GM23338 (cell line): ENCODE measurements at regions not wholly inside any gene's neighbourhood (a gene's known extent, or its start where the extent isn't known, plus 50 kb on each side); places are given as distances from the start of the nearest gene placed in this dataset.

ENCODE experiments used
- ATAC-seq: fragments of 200-7000 bp; cut with Tn5 transposase; 3 replicates; pipeline ENCODE4 v1.9.1; 2020
- DNase-seq: peaks from one replicate; pipeline ENCODE4 v3.0.0-alpha.2; 2015; ENCODE audit warnings: low spot score
- H2AFZ ChIP-seq: fragments of 200-600 bp; sonication (generic); 2 replicates; pipeline ENCODE4 v1.8.0; 2016; ENCODE audit warnings: antibody characterized with exemption, mild to moderate bottlenecking, moderate library complexity
- H3F3A ChIP-seq: fragments of 200-600 bp; sonication (generic); replicated peaks from 2 replicates; pipeline ENCODE4 v1.8.0; 2017; ENCODE audit warnings: antibody characterized with exemption, mixed run types, low read depth
- H3K27ac ChIP-seq: fragments of 200-600 bp; sonication (generic); 2 replicates; pipeline ENCODE4 v1.6.1; 2016; ENCODE audit warnings: low read depth
- H3K27me3 ChIP-seq: fragments of 200-600 bp; sonication (generic); 2 replicates; pipeline ENCODE4 v1.8.0; 2016; ENCODE audit warnings: mild to moderate bottlenecking, mixed run types, moderate library complexity; ENCODE audit not compliant: insufficient read depth
- H3K36me3 ChIP-seq: fragments of 200-600 bp; sonication (generic); 2 replicates; pipeline ENCODE4 v1.8.0; 2016; ENCODE audit warnings: mild to moderate bottlenecking; ENCODE audit not compliant: insufficient read depth
- H3K4me1 ChIP-seq: fragments of 200-600 bp; sonication (generic); 2 replicates; pipeline ENCODE4 v1.8.0; 2016; ENCODE audit warnings: mild to moderate bottlenecking, moderate library complexity; ENCODE audit not compliant: insufficient read depth
- H3K4me2 ChIP-seq: fragments of 200-600 bp; sonication (generic); 2 replicates; pipeline ENCODE4 v1.7.1; 2017; ENCODE audit warnings: mixed run types
- H3K4me3 ChIP-seq: fragments of 200-600 bp; sonication (generic); 2 replicates; pipeline ENCODE4 v1.6.1; 2016; ENCODE audit warnings: mixed run types
- H3K79me2 ChIP-seq: fragments of 200-600 bp; sonication (generic); replicated peaks from 2 replicates; pipeline ENCODE4 v1.8.0; 2017; ENCODE audit warnings: mild to moderate bottlenecking; ENCODE audit not compliant: insufficient read depth
- H3K9me2 ChIP-seq: fragments of 200-600 bp; sonication (generic); 2 replicates; pipeline ENCODE4 v1.8.0; 2017; ENCODE audit not compliant: insufficient read depth
- H4K20me1 ChIP-seq: fragments of 200-600 bp; sonication (generic); replicated peaks from 2 replicates; pipeline ENCODE4 v1.8.0; 2017; ENCODE audit warnings: mild to moderate bottlenecking; ENCODE audit not compliant: insufficient read depth
- H3K27ac Mint-ChIP-seq: 2 replicates; pipeline ENCODE4 v1.8.0; 2020; ENCODE audit warnings: inconsistent platforms, mild to moderate bottlenecking, moderate library complexity, mixed read lengths
- H3K27me3 Mint-ChIP-seq: 3 replicates; pipeline ENCODE4 v1.8.0; 2022; ENCODE audit warnings: low read depth, mild to moderate bottlenecking, moderate library complexity, mixed read lengths, inconsistent platforms; ENCODE audit not compliant: insufficient read depth, poor library complexity
- H3K36me3 Mint-ChIP-seq: 3 replicates; pipeline ENCODE4 v1.8.0; 2021; ENCODE audit warnings: low read depth, mild to moderate bottlenecking, inconsistent platforms, moderate library complexity, mixed read lengths
- H3K4me1 Mint-ChIP-seq: 3 replicates; pipeline ENCODE4 v1.8.0; 2020; ENCODE audit warnings: mild to moderate bottlenecking, inconsistent platforms, mixed read lengths
- H3K4me3 Mint-ChIP-seq: 3 replicates; pipeline ENCODE4 v1.8.0; 2021; ENCODE audit warnings: moderate library complexity, mild to moderate bottlenecking, inconsistent platforms, mixed read lengths
- H3K9me3 Mint-ChIP-seq: 3 replicates; pipeline ENCODE4 v1.8.0; 2020; ENCODE audit warnings: moderate library complexity, mild to moderate bottlenecking, inconsistent platforms, mixed read lengths
- CREB1 ChIP-seq: fragments of 250-450 bp; sonication (Bioruptor Pico); IDR thresholded peaks from 2 replicates; pipeline ENCODE4 v1.5.0; 2020; ENCODE audit warnings: low read depth, mild to moderate bottlenecking, moderate library complexity
- CTCF ChIP-seq, 2 experiments: fragments of 200-600 bp in 1 of 2; sonication (generic) in 1 of 2; conservative IDR thresholded peaks; 2 replicates each; pipeline versions ENCODE4 v1.5.1 to v1.6.1; 2016 to 2017; ENCODE audit warnings: antibody characterized with exemption in 2 of 2, low read depth in 2 of 2, mild to moderate bottlenecking in 2 of 2, moderate library complexity in 1 of 2
- EZH2 ChIP-seq: fragments of 200-600 bp; sonication (generic); IDR thresholded peaks from one replicate; pipeline ENCODE4 v1.8.0; 2017; ENCODE audit warnings: antibody characterized with exemption, mild to moderate bottlenecking, low read depth; ENCODE audit not compliant: unreplicated experiment
- EZH2phosphoT487 ChIP-seq: fragments of 200-600 bp; sonication (generic); IDR thresholded peaks from one replicate; pipeline ENCODE4 v1.8.1; 2018; ENCODE audit warnings: antibody characterized with exemption; ENCODE audit not compliant: unreplicated experiment
- JUNB ChIP-seq: IDR thresholded peaks from one replicate; pipeline ENCODE4 v1.6.1; 2016; ENCODE audit warnings: antibody characterized with exemption; ENCODE audit not compliant: unreplicated experiment
- NANOG ChIP-seq: IDR thresholded peaks from 2 replicates; pipeline ENCODE4 v1.6.1; 2016; ENCODE audit warnings: antibody characterized with exemption, borderline replicate concordance
- POLR2AphosphoS5 ChIP-seq: IDR thresholded peaks from 2 replicates; pipeline ENCODE4 v1.6.1; 2016; ENCODE audit warnings: antibody characterized with exemption, low read depth
- REST ChIP-seq: IDR thresholded peaks from one replicate; pipeline ENCODE4 v1.6.1; 2018; ENCODE audit warnings: antibody characterized with exemption; ENCODE audit not compliant: unreplicated experiment
- STAT1 ChIP-seq: IDR thresholded peaks from one replicate; pipeline ENCODE4 v1.6.1; 2016; ENCODE audit warnings: antibody characterized with exemption; ENCODE audit not compliant: unreplicated experiment
- ZNF114 ChIP-seq: fragments of 250-450 bp; sonication (Bioruptor Pico); IDR thresholded peaks from 2 replicates; pipeline ENCODE4 v1.5.0; 2020; ENCODE audit warnings: mild to moderate bottlenecking, moderate library complexity
- ZNF331 ChIP-seq: fragments of 250-450 bp; sonication (Bioruptor Pico); IDR thresholded peaks from 2 replicates; pipeline ENCODE4 v1.5.0; 2020; ENCODE audit warnings: low read depth, mild to moderate bottlenecking, moderate library complexity
- TF ChIP-seq, protein P1 (sequence below): fragments of 250-450 bp; sonication (Bioruptor Pico); IDR thresholded peaks from 2 replicates; pipeline ENCODE4 v1.5.0; 2020; ENCODE audit warnings: mild to moderate bottlenecking, moderate library complexity
- TF ChIP-seq, protein P2 (sequence below): IDR thresholded peaks from 2 replicates; pipeline ENCODE4 v1.6.1; 2016; ENCODE audit warnings: antibody characterized with exemption

DNA sequence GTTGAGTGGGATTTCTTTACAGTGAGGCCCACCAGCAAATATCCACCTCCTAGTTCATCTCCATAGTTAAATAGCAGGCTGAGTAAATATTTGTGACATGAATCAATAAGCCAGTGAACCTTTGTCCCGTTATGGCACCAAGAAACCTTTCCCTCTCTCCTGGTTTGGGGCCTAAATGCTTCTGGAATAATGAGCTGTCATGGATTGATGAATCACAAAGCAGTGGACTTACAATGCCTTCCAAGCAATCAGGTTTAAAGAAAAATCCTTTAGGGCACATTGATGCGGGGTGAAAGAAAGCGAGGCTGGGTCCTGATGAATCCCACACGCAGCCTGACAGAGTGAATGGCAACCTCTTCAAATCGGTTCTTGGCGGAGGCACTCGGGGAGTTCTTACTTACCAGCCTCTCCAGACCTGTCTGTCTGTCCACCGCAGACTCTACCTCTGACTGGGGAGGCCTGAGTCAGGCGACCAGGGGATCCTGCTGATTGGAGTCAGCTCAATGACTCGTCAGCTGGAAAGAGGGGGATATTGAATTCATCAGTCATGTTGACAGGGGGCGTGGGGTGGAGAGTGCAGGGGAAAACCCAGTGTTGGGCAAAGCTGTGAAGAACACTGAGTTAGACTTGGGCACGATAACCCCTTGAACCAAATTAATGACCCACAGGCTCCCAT lies 247.3 kb downstream of the PLPP3 start:
- no peak overlapping the region for H3K4me3 ChIP-seq
- H3K9me2 ChIP-seq = no peaks in the 10 kb centered on the region
- DNase-seq (no peak), ATAC-seq (no peak)
- Mint-ChIP-seq H3K4me1 (peaks cover 4% of the 10 kb centered on the region; the same call in 1 of the 3 replicates), H3K27me3 (peaks cover 1% of the 10 kb centered on the region), H3K27ac (peak overlapping the region; percentile 71; the same call in 1 of the 2 replicates), H3K36me3 (no peaks in the 10 kb centered on the region), H3K4me3 (no peak overlapping the region), H3K9me3 (no peaks in the 10 kb centered on the region)
- H3K4me1 ChIP-seq = no peaks in the 10 kb centered on the region; the same call in 1 of the 2 replicates
- H3K27me3 ChIP-seq = no peaks in the 10 kb centered on the region
- TF ChIP-seq EZH2phosphoT487 (no peak), ZNF114 (CRISPR knock-in tag) (no peak), CTCF (conservative IDR thresholded peaks at IDR 0.05; ENCODE audit: low read depth in 2 of 2) (no peak), EZH2 (no peak), POLR2AphosphoS5 (no peak), NANOG (no peak), ZNF331 (CRISPR knock-in tag) (no peak), JUNB (no peak), REST (no peak), CREB1 (CRISPR knock-in tag) (no peak), STAT1 (no peak)
- TF ChIP-seq, protein P1, sequence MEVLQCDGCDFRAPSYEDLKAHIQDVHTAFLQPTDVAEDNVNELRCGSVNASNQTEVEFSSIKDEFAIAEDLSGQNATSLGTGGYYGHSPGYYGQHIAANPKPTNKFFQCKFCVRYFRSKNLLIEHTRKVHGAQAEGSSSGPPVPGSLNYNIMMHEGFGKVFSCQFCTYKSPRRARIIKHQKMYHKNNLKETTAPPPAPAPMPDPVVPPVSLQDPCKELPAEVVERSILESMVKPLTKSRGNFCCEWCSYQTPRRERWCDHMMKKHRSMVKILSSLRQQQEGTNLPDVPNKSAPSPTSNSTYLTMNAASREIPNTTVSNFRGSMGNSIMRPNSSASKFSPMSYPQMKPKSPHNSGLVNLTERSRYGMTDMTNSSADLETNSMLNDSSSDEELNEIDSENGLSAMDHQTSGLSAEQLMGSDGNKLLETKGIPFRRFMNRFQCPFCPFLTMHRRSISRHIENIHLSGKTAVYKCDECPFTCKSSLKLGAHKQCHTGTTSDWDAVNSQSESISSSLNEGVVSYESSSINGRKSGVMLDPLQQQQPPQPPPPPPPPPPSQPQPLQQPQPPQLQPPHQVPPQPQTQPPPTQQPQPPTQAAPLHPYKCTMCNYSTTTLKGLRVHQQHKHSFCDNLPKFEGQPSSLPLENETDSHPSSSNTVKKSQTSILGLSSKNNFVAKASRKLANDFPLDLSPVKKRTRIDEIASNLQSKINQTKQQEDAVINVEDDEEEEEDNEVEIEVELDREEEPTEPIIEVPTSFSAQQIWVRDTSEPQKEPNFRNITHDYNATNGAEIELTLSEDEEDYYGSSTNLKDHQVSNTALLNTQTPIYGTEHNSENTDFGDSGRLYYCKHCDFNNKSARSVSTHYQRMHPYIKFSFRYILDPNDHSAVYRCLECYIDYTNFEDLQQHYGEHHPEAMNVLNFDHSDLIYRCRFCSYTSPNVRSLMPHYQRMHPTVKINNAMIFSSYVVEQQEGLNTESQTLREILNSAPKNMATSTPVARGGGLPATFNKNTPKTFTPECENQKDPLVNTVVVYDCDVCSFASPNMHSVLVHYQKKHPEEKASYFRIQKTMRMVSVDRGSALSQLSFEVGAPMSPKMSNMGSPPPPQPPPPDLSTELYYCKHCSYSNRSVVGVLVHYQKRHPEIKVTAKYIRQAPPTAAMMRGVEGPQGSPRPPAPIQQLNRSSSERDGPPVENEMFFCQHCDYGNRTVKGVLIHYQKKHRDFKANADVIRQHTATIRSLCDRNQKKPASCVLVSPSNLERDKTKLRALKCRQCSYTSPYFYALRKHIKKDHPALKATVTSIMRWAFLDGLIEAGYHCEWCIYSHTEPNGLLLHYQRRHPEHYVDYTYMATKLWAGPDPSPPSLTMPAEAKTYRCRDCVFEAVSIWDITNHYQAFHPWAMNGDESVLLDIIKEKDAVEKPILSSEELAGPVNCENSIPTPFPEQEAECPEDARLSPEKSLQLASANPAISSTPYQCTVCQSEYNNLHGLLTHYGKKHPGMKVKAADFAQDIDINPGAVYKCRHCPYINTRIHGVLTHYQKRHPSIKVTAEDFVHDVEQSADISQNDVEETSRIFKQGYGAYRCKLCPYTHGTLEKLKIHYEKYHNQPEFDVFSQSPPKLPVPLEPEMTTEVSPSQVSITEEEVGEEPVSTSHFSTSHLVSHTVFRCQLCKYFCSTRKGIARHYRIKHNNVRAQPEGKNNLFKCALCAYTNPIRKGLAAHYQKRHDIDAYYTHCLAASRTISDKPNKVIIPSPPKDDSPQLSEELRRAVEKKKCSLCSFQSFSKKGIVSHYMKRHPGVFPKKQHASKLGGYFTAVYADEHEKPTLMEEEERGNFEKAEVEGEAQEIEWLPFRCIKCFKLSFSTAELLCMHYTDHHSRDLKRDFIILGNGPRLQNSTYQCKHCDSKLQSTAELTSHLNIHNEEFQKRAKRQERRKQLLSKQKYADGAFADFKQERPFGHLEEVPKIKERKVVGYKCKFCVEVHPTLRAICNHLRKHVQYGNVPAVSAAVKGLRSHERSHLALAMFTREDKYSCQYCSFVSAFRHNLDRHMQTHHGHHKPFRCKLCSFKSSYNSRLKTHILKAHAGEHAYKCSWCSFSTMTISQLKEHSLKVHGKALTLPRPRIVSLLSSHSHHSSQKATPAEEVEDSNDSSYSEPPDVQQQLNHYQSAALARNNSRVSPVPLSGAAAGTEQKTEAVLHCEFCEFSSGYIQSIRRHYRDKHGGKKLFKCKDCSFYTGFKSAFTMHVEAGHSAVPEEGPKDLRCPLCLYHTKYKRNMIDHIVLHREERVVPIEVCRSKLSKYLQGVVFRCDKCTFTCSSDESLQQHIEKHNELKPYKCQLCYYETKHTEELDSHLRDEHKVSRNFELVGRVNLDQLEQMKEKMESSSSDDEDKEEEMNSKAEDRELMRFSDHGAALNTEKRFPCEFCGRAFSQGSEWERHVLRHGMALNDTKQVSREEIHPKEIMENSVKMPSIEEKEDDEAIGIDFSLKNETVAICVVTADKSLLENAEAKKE (CRISPR knock-in tag) = no peak
- TF ChIP-seq, protein P2, sequence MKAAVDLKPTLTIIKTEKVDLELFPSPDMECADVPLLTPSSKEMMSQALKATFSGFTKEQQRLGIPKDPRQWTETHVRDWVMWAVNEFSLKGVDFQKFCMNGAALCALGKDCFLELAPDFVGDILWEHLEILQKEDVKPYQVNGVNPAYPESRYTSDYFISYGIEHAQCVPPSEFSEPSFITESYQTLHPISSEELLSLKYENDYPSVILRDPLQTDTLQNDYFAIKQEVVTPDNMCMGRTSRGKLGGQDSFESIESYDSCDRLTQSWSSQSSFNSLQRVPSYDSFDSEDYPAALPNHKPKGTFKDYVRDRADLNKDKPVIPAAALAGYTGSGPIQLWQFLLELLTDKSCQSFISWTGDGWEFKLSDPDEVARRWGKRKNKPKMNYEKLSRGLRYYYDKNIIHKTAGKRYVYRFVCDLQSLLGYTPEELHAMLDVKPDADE = no peak
- H3K4me2 ChIP-seq = no peak overlapping the region
- H4K20me1 ChIP-seq = no peaks in the 10 kb centered on the region
- H3K79me2 ChIP-seq = no peaks in the 10 kb centered on the region
- H2AFZ ChIP-seq = no peak overlapping the region
- no peaks in the 10 kb centered on the region for H3F3A ChIP-seq
- H3K27ac ChIP-seq = no peak overlapping the region
- no peaks in the 10 kb centered on the region for H3K36me3 ChIP-seq
